Immature natural killer cell (primary cell): ENCODE measurements at regions not wholly inside any gene's neighbourhood (a gene's known extent, or its start where the extent isn't known, plus 50 kb on each side); places are given as distances from the start of the nearest gene placed in this dataset.
"Not testable (repeated sequence)": the region's sequence is repeated elsewhere in the genome, so short reads cannot be mapped to it uniquely, and the experiment has no call there.

Source experiments
- DNase-seq, 3 donors: peaks; one replicate each; pipeline ENCODE4 v3.0.0; 2022; ENCODE audit warnings: mixed read lengths in 1 of 3
- H3K27ac Mint-ChIP-seq, 6 donors: one replicate each; pipeline ENCODE4 v1.8.0; 2020; ENCODE audit warnings: mixed read lengths in 6 of 6, mild to moderate bottlenecking in 5 of 6, inconsistent platforms in 4 of 6, moderate library complexity in 3 of 6
- H3K27me3 Mint-ChIP-seq, 3 donors: one replicate each; pipeline ENCODE4 v1.8.0; 2020 to 2021; ENCODE audit warnings: low read depth in 3 of 3, mild to moderate bottlenecking in 3 of 3, mixed read lengths in 3 of 3, moderate library complexity in 3 of 3, inconsistent platforms in 1 of 3
- H3K36me3 Mint-ChIP-seq, 3 donors: one replicate each; pipeline ENCODE4 v1.8.0; 2020; ENCODE audit warnings: mixed read lengths in 3 of 3, inconsistent platforms in 2 of 3, mild to moderate bottlenecking in 2 of 3
- H3K4me1 Mint-ChIP-seq, 2 donors: one replicate each; pipeline ENCODE4 v1.8.0; 2020; ENCODE audit warnings: inconsistent platforms in 2 of 2, mild to moderate bottlenecking in 2 of 2, mixed read lengths in 2 of 2, moderate library complexity in 1 of 2
- H3K4me3 Mint-ChIP-seq, 5 donors: one replicate each; pipeline ENCODE4 v1.8.0; 2020; ENCODE audit warnings: mild to moderate bottlenecking in 5 of 5, mixed read lengths in 5 of 5, inconsistent platforms in 3 of 5, moderate library complexity in 3 of 5
- H3K9me3 Mint-ChIP-seq, 6 donors: one replicate each; pipeline ENCODE4 v1.8.0; 2020; ENCODE audit warnings: mild to moderate bottlenecking in 6 of 6, mixed read lengths in 6 of 6, inconsistent platforms in 4 of 6, moderate library complexity in 3 of 6

DNA sequence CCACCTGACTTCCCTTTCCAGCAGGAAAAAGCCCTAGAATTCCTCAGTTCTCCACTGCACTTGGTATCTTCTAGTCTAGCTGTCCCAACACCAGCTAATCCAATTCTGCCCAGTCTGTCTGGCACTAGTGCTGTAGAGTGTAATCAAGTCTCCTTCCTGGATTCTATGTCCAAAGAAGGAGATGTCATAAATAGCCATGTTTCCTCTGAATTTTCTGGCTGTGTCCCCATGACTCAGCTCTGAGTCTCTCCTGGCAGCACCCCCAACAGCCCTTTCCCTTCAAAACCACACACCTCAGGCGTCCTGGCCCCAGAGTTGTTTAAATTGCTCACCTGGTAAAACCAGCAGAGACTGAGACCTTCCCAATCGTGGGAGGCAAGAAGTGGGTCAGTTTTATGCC is 197.2 kb downstream of the GRXCR1 start:
- Mint-ChIP-seq H3K27ac (no peak overlapping the region), H3K36me3 (no peaks in the 10 kb centered on the region), H3K4me1 (no peaks in the 10 kb centered on the region), H3K4me3 (no peak overlapping the region), H3K27me3 (peaks cover 0 to 2% (median 0%) of the 10 kb centered on the region in 3 donors), H3K9me3 (peaks cover 4 to 25% (median 15%) of the 10 kb centered on the region in 6 donors)
- DNase-seq, result no peak

DNA sequence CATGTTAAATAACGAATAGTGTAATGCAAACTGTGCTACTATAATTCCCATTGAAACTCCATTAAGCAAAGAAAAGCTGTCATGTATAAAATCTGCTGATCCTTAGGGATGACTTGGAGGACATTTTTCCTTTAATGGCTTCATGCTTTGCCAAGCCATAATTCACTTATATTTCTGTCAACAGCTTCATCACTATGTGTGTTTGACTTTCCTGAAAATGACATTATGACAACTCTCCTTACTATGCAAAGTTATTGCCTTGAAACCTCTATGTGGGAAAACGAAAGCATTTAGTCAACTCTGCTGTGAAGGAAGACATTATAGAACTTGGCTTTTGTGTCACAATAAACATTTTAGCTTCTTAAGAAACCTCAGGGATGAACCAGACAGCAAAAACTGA is 210.5 kb downstream of the GRXCR1 start:
- no peak for DNase-seq
- H3K36me3 Mint-ChIP-seq, result no peaks in the 10 kb centered on the region
- no peak overlapping the region for H3K27ac Mint-ChIP-seq
- H3K9me3 Mint-ChIP-seq, result peaks cover 0 to 7% (median 3%) of the 10 kb centered on the region in 6 donors
- no peak overlapping the region for H3K4me3 Mint-ChIP-seq
- H3K27me3 Mint-ChIP-seq, result peaks cover 0 to 2% (median 0%) of the 10 kb centered on the region in 3 donors
- no peaks in the 10 kb centered on the region for H3K4me1 Mint-ChIP-seq

DNA sequence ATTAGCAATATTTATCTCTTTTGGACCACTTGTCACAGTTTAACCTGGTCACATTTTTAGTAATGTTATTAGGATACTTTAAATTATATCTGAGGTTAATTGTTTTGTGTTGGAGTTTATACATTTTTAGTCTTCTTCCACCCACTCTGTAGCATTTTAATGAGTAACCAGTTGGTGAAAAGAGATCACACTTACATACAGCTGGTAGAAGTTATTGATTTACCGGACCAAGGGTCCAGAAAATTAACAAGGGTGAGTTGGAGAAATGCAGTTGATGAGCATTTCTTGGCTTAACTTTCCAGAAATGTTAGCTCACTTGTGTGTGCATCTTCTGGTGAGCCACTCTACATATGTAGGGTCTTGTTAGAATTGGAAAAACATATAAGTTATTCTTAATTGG is 219.6 kb downstream of the GRXCR1 start:
- no peaks in the 10 kb centered on the region for H3K4me1 Mint-ChIP-seq
- H3K27me3 Mint-ChIP-seq, result no peaks in the 10 kb centered on the region
- H3K9me3 Mint-ChIP-seq, result peaks cover 4 to 27% (median 7%) of the 10 kb centered on the region in 6 donors

DNA sequence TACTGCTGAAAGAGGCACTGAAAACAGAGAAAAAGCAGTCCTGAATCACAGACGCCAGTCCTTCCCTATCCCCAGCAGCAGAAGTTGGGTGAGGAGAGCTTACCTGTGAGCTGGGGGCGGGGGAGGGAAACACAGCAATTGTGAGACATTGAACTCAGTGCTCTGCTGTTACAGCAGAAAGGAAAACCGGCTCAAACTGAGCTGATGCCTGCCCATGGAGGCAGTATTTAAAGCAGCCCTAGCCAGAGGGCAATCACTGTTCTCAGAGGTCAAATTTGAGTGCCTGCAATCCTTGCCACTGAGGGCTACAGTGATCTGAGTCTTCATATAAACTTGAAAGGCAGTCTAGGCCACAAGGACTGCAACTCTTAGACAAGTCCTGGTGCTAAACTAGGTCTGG is 220.7 kb downstream of the GRXCR1 start:
- Mint-ChIP-seq H3K27ac (no peak overlapping the region), H3K36me3 (no peaks in the 10 kb centered on the region), H3K9me3 (peaks cover 4 to 26% (median 7%) of the 10 kb centered on the region in 6 donors), H3K4me1 (no peaks in the 10 kb centered on the region), H3K27me3 (no peaks in the 10 kb centered on the region), H3K4me3 (no peak overlapping the region)
- no peak for DNase-seq

More for the DNA sequence above, 219.6 kb downstream of the GRXCR1 start:
- Mint-ChIP-seq H3K36me3 (no peaks in the 10 kb centered on the region), H3K27ac (no peak overlapping the region), H3K4me3 (no peak overlapping the region)
- no peak for DNase-seq

DNA sequence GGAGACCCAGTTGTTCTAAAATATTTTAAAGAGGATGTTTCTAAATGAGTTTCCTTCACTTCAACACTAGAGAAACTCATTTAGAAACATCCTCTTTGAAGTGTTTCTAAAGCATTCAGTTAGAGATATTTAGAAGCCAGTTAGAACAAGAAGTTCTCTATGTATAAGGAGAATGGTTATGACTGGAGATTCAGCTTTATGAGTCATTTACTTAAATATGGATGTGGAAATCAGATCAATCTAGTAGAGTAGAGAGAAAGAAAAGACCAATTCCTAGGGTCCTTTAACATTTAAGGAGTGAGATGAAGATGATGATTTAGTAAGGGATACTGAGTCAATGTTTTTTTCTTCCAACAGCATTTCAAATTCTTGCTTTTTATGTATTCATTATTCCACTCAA is 234.1 kb downstream of the GRXCR1 start:
- no peaks in the 10 kb centered on the region for H3K4me1 Mint-ChIP-seq
- peaks cover 0 to 3% (median 0%) of the 10 kb centered on the region in 3 donors for H3K27me3 Mint-ChIP-seq

DNA sequence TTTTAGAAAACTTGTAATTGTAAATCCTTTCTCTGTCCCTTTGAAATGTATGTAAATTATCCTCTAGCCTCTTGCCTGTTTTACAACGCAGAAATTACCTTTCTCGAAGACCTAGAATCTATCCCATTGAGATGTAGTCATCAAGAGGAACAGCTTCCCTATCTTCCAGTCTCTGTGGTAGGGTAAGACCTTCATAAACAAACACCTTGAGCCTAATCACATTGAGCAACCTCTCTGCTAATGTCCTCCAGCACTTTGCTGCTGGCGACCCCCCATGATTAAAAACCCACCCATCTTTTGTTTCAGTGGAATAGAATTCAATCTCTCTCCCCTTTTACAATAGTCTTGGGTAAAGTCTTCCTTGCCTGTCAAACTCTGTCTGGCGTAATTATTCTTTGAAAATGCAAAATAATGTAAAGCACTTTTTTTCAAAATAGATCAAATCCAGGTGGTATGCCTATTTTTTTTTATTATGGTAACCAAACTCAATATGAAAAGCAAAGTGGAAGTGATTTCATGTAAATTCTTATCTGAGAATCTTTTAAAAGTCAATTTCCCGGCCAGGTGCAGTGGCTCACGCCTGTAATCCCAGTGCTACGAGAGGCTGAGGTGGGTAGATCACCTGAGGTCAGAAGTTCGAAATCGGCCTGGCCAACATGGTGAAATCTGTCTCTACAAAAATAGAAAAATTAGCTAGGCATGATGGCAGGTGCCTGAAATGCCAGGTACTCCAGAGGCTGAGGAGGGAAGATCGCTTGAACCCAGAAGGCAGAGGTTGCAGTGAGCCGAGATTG is 237.9 kb downstream of the GRXCR1 start:
- peaks cover 0 to 2% (median 0%) of the 10 kb centered on the region in 3 donors for H3K27me3 Mint-ChIP-seq
- H3K36me3 Mint-ChIP-seq, result no peaks in the 10 kb centered on the region
- DNase-seq, result no peak
- H3K4me1 Mint-ChIP-seq, result no peaks in the 10 kb centered on the region
- peaks cover 0 to 3% (median under 1%) of the 10 kb centered on the region in 6 donors for H3K9me3 Mint-ChIP-seq
- H3K4me3 Mint-ChIP-seq, result no peak overlapping the region
- H3K27ac Mint-ChIP-seq, result no peak overlapping the region

More for the DNA sequence above, 234.1 kb downstream of the GRXCR1 start:
- no peak for DNase-seq
- Mint-ChIP-seq H3K9me3 (peaks cover 0 to 6% (median 4%) of the 10 kb centered on the region in 6 donors), H3K4me3 (no peak overlapping the region), H3K36me3 (no peaks in the 10 kb centered on the region), H3K27ac (no peak overlapping the region)

DNA sequence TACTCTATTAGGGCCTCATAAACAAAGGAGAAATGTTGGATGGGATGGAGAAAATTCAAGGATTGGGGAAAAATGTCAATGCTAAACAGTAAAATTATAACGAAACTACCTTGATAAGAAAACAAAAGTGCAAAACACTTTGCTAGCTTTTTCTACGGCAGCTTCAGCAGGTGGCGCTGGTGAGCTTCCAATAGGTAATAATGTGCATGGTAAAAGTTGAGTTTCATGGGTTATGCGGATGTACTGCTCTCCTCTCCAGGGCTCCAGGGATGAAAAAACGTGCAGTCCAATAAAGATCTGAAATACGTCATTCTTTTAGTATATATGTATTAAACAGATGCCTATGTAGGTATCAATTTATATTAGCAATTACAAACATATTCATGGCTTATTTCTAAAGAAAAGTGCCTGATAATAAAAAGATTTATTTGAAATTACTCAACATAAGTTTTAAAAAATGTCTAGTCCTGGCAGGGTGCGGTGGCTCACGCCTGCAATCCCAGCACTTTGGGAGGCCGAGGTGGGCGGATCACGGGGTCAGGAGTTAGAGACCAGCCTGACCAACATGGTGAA is 239.6 kb downstream of the GRXCR1 start:
- Mint-ChIP-seq H3K9me3 (peaks cover 0 to 3% (median 0%) of the 10 kb centered on the region in 6 donors), H3K36me3 (no peaks in the 10 kb centered on the region), H3K4me1 (no peaks in the 10 kb centered on the region), H3K27me3 (peaks cover 0 to 1% (median 0%) of the 10 kb centered on the region in 3 donors), H3K4me3 (no peak overlapping the region), H3K27ac (no peak overlapping the region)
- peak in 2 of 3 donors; percentile 5 to 8 for DNase-seq

DNA sequence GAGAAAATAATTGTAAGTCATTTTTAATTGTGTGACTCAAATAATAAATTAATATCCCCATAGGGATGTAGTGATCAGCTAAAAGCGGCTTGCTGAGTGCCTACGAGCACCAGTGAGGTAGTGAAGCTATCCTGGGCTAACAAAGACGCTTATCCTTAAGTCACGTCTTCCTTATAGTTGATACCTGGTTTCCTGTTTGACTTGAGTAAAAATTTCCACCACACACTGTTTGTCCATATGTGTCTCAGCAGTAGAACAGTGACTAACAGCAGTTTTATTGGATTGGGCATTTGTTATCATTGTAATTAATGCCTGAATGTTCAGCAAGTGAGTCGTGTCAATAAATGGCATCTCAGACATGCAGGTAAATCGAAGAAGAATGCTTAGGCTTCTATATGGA is 241.1 kb downstream of the GRXCR1 start:
- peaks cover 0 to 2% (median 0%) of the 10 kb centered on the region in 3 donors for H3K27me3 Mint-ChIP-seq
- no peaks in the 10 kb centered on the region for H3K36me3 Mint-ChIP-seq
- H3K9me3 Mint-ChIP-seq, result peaks cover 0 to 8% (median 2%) of the 10 kb centered on the region in 6 donors
- H3K27ac Mint-ChIP-seq, result no peak overlapping the region
- H3K4me1 Mint-ChIP-seq, result no peaks in the 10 kb centered on the region
- no peak for DNase-seq
- H3K4me3 Mint-ChIP-seq, result no peak overlapping the region

DNA sequence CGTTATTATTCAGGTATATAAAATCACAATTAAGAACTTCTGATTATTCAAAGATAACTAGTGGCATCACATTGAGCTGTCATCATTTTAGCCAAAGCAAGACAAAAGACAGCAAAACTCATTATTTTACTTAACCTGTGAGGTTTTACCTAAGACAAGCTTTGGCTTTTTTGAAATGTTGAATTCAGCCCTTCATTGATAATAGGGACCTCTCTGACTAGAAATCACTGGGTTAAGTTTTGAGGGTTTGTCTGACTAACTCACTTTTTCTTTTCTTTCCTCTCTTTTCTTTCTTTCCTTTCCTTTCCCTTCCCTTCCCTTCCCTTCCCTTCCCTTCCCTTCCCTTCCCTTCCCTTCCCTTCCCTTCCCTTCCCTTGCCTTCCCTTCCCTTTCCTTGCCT is 244.2 kb downstream of the GRXCR1 start:
- no peak overlapping the region for H3K27ac Mint-ChIP-seq
- no peaks in the 10 kb centered on the region for H3K4me1 Mint-ChIP-seq
- H3K27me3 Mint-ChIP-seq, result peaks cover 0 to 2% (median 1%) of the 10 kb centered on the region in 3 donors

DNA sequence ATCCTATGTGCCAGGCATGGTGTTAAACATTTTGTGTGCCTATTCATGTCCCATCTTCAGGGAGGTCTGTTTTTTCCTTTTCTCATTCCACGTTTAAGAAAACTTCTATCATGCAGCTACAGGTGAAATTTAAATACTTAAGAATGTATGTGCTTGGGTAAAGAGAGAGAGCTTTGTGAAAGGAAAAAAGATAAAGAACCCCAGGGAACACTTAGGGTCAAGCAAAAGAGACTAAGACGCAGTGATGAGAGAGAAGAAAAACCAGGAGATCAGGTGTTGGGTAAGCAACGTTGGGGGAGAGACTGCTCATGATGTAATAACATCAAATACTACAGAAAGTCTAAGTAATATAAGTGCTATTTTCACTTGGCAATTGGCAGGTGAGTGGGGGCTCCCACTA is 253.7 kb downstream of the GRXCR1 start:
- H3K4me3 Mint-ChIP-seq, result no peak overlapping the region
- no peaks in the 10 kb centered on the region for H3K4me1 Mint-ChIP-seq
- peaks cover 0 to 4% (median 0%) of the 10 kb centered on the region in 3 donors for H3K36me3 Mint-ChIP-seq
- H3K9me3 Mint-ChIP-seq, result peaks cover 2 to 17% (median 8%) of the 10 kb centered on the region in 6 donors
- H3K27ac Mint-ChIP-seq, result no peak overlapping the region
- H3K27me3 Mint-ChIP-seq, result peaks cover 0 to 3% (median 0%) of the 10 kb centered on the region in 3 donors
- DNase-seq, result no peak

More for the DNA sequence above, 244.2 kb downstream of the GRXCR1 start:
- Mint-ChIP-seq H3K4me3 (no peak overlapping the region), H3K36me3 (no peaks in the 10 kb centered on the region), H3K9me3 (peaks cover 4 to 19% (median 8%) of the 10 kb centered on the region in 6 donors)
- DNase-seq, result no peak

DNA sequence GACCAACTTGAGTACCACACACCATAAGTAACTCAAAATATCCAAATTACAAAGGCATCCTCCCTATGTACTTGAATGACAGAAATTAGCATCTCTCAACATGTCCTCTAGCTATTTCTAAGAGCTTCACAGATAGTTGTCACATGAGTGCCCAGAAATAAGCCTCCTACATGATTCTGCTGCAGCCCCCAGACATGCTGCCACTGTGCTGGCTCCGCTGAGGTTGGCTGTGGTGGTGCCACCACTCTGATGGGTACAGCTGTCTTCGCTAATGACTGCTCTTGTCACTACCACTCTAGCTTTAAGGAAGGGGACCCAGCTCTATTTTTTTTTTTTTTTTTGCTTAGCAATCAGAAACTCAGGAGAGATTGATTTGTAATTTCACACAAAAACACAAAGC is 256.0 kb downstream of the GRXCR1 start:
- Mint-ChIP-seq H3K27ac (no peak overlapping the region), H3K9me3 (peaks cover 0 to 17% (median 10%) of the 10 kb centered on the region in 6 donors), H3K27me3 (peaks cover 0 to 3% (median 0%) of the 10 kb centered on the region in 3 donors), H3K4me1 (no peaks in the 10 kb centered on the region), H3K36me3 (peaks cover 0 to 4% (median 0%) of the 10 kb centered on the region in 3 donors), H3K4me3 (no peak overlapping the region)
- DNase-seq, result no peak

DNA sequence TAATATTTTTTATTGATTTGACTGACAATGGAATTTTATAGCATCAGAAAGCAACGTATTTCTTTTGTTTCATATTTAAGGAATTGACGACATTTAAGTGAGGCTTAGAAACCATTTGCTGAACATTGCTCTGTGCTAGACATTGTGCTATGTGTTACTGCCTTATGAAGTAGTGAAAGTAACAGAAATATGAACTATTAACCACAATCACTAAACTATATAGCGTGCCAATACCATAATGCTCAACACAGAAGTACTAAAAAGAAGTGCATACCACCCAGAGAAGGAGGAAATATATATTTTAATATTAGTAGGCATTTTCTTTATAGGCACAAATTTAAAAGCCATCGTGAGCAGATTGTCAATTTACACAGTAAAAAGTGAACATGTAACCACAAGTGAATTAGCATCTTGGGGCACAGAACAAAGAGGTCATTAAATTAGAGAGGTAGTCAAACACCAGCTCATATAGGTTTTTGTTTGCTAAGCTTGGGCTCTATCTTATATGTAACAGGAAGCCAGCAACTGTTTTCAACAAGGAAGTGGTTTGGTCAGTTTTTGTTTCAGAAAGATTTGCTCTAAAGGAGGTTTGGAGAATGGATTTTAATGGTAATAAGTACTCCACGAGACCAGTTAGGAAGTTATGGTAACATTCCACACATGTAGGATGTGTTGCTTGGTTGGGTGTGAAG is 270.7 kb downstream of the GRXCR1 start:
- Mint-ChIP-seq H3K27ac (peak overlapping the region in 5 of 6 donors; percentile 4 to 65 (median 33)), H3K4me3 (peak overlapping the region; percentile 0 to 60 (median 36)), H3K27me3 (peaks cover 0 to 2% (median 0%) of the 10 kb centered on the region in 3 donors), H3K9me3 (peaks cover 2 to 34% (median 7%) of the 10 kb centered on the region in 6 donors), H3K4me1 (peaks cover 10 to 28% of the 10 kb centered on the region in 2 donors), H3K36me3 (no peaks in the 10 kb centered on the region)
- DNase-seq, result peak in 2 of 3 donors; percentile 6 to 11

DNA sequence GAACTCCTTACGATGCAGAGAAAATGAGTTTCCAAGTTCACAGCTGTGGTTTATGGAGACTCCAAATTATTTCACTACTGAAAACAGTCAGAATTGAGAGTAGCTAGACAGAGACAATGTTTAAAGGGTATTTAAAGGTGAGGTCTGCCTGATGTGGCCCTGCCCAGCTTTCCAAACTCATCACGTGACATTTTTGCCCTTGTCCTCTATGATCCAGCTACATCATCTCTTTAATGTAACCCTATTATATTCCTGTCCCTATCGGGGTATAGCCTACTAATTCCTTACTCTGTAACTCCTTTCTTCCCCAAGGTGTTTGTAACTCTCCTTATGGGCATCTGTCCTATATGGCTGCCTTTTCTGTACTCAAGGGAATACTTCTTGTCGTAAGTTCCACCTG is 297.2 kb downstream of the GRXCR1 start:
- no peak overlapping the region for H3K27ac Mint-ChIP-seq
- no peak for DNase-seq
- H3K4me1 Mint-ChIP-seq, result no peaks in the 10 kb centered on the region
- no peaks in the 10 kb centered on the region for H3K36me3 Mint-ChIP-seq
- no peak overlapping the region for H3K4me3 Mint-ChIP-seq
- H3K9me3 Mint-ChIP-seq, result peaks cover 2 to 34% (median 10%) of the 10 kb centered on the region in 6 donors
- peaks cover 0 to 2% (median 0%) of the 10 kb centered on the region in 3 donors for H3K27me3 Mint-ChIP-seq

DNA sequence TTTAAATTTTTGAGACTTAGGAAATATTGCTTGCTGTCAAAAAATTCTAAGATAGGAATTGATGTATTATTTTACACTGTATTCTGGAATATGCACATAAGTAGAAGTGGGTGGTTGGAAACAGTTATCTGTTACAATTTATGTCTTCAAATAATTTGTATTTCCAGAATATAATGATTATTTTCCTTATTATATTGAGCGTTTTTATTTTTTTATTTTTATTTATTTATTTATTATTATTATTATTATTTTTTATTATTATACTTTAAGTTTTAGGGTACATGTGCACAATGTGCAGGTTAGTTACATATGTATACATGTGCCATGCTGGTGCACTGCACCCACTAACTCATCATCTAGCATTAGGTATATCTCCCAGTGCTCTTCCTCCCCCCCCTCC is 320.1 kb downstream of the GRXCR1 start:
- not testable (repeated sequence) for H3K27ac Mint-ChIP-seq, DNase-seq, H3K4me3 Mint-ChIP-seq, H3K27me3 Mint-ChIP-seq, H3K4me1 Mint-ChIP-seq, H3K36me3 Mint-ChIP-seq
- H3K9me3 Mint-ChIP-seq, result peaks cover 4 to 30% (median 9%) of the 10 kb centered on the region in 6 donors
